ENCODE measurements at regions not wholly inside any gene's neighbourhood (a gene's known extent, or its start where the extent isn't known, plus 50 kb on each side); places are given as distances from the start of the nearest gene placed in this dataset.

- Mint-ChIP-seq H3K27ac (no peak overlapping the region), H3K9me3 (no peaks in the 10 kb centered on the region), H3K27me3 (ENCODE audit: low read depth, poor library complexity) (peaks cover 3% of the 10 kb centered on the region), H3K4me1 (no peaks in the 10 kb centered on the region), H3K36me3 (ENCODE audit: low read depth) (no peaks in the 10 kb centered on the region), H3K4me3 (no peak overlapping the region)
- DNase-seq = no peak
- no peak for TF ChIP-seq CTCF (IDR thresholded peaks at IDR 0.05)
Observed at GRCh38 chr5:51997949-51998348, 614.7 kb downstream of the ISL1 start.

GRCh38 chr5:52007230-52007858, 624.1 kb downstream of the ISL1 start:
- Mint-ChIP-seq H3K9me3 (no peaks in the 10 kb centered on the region), H3K36me3 (ENCODE audit: low read depth) (no peaks in the 10 kb centered on the region), H3K27me3 (ENCODE audit: low read depth, poor library complexity) (peaks cover 7% of the 10 kb centered on the region), H3K4me3 (no peak overlapping the region), H3K4me1 (no peaks in the 10 kb centered on the region), H3K27ac (no peak overlapping the region)
- TF ChIP-seq CTCF (IDR thresholded peaks at IDR 0.05) = peak; percentile 81
- peak; percentile 23 for DNase-seq

GRCh38 chr5:52010454-52010853, 627.2 kb downstream of the ISL1 start:
- no peak for TF ChIP-seq CTCF (IDR thresholded peaks at IDR 0.05)
- Mint-ChIP-seq H3K36me3 (ENCODE audit: low read depth) (no peaks in the 10 kb centered on the region), H3K27me3 (ENCODE audit: low read depth, poor library complexity) (peaks cover 7% of the 10 kb centered on the region)

GRCh38 chr5:52013523-52013922, 630.3 kb downstream of the ISL1 start:
- H3K9me3 Mint-ChIP-seq = no peaks in the 10 kb centered on the region
- H3K27me3 Mint-ChIP-seq (ENCODE audit: low read depth, poor library complexity) = peaks cover 4% of the 10 kb centered on the region
- TF ChIP-seq CTCF (IDR thresholded peaks at IDR 0.05) = no peak
- DNase-seq = no peak
- no peaks in the 10 kb centered on the region for H3K36me3 Mint-ChIP-seq (ENCODE audit: low read depth)
- H3K4me3 Mint-ChIP-seq = no peak overlapping the region
- H3K4me1 Mint-ChIP-seq = peaks cover 28% of the 10 kb centered on the region
- H3K27ac Mint-ChIP-seq = no peak overlapping the region

More at GRCh38 chr5:52010454-52010853, 627.2 kb downstream of the ISL1 start:
- Mint-ChIP-seq H3K9me3 (no peaks in the 10 kb centered on the region), H3K4me3 (no peak overlapping the region), H3K4me1 (peaks cover 9% of the 10 kb centered on the region), H3K27ac (no peak overlapping the region)
- no peak for DNase-seq

- no peak for TF ChIP-seq CTCF (IDR thresholded peaks at IDR 0.05)
- no peaks in the 10 kb centered on the region for H3K27me3 Mint-ChIP-seq (ENCODE audit: low read depth, poor library complexity)
- H3K9me3 Mint-ChIP-seq = no peaks in the 10 kb centered on the region
- no peak for DNase-seq
- no peak overlapping the region for H3K4me3 Mint-ChIP-seq
- no peak overlapping the region for H3K27ac Mint-ChIP-seq
- H3K36me3 Mint-ChIP-seq (ENCODE audit: low read depth) = no peaks in the 10 kb centered on the region
- H3K4me1 Mint-ChIP-seq = peaks cover 28% of the 10 kb centered on the region
Observed at GRCh38 chr5:52015760-52016159, 632.5 kb downstream of the ISL1 start.

GRCh38 chr5:52017567-52017966, 634.3 kb downstream of the ISL1 start:
- peaks cover 28% of the 10 kb centered on the region for H3K4me1 Mint-ChIP-seq
- no peaks in the 10 kb centered on the region for H3K9me3 Mint-ChIP-seq
- H3K36me3 Mint-ChIP-seq (ENCODE audit: low read depth) = no peaks in the 10 kb centered on the region
- DNase-seq = peak; percentile 25
- H3K27me3 Mint-ChIP-seq (ENCODE audit: low read depth, poor library complexity) = no peaks in the 10 kb centered on the region
- no peak overlapping the region for H3K27ac Mint-ChIP-seq
- no peak overlapping the region for H3K4me3 Mint-ChIP-seq
- no peak for TF ChIP-seq CTCF (IDR thresholded peaks at IDR 0.05)

All from nephron progenitor cell (in vitro differentiated cells).